Glomerular visceral epithelial cell (primary cell): ENCODE measurements at regions not wholly inside any gene's neighbourhood (a gene's known extent, or its start where the extent isn't known, plus 50 kb on each side); places are given as distances from the start of the nearest gene placed in this dataset.
"Not testable (repeated sequence)": the region's sequence is repeated elsewhere in the genome, so short reads cannot be mapped to it uniquely, and the experiment has no call there.

Experiments
- DNase-seq: peaks from one replicate; pipeline ENCODE4 v3.0.0-alpha.2; 2016; ENCODE audit errors: extremely low spot score

- no peak for DNase-seq
These were observed 592.0 kb downstream of the CHSY3 start for GRCh38 chr5:130496215-130496614.

DNA sequence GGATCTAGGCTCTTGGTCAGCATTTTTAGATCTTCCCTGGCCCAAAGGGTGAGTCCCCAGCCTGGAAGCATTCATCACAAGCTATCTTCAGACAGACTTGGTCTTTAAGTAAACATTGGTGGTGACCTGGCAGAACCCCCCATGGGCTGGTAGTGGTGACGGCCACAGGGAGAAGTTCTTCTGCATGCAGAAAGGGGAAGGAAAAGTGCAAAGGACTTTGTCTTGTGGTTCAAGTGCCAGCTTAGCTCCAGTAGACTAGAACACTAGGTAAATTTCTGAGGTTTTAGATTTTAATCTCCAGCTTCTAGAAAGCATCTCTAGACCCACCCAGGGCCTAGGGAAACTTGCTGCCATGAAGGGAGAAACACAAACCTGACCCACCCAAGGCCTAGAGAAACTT, 584.0 kb downstream of the CHSY3 start:
- no peak for DNase-seq

DNA sequence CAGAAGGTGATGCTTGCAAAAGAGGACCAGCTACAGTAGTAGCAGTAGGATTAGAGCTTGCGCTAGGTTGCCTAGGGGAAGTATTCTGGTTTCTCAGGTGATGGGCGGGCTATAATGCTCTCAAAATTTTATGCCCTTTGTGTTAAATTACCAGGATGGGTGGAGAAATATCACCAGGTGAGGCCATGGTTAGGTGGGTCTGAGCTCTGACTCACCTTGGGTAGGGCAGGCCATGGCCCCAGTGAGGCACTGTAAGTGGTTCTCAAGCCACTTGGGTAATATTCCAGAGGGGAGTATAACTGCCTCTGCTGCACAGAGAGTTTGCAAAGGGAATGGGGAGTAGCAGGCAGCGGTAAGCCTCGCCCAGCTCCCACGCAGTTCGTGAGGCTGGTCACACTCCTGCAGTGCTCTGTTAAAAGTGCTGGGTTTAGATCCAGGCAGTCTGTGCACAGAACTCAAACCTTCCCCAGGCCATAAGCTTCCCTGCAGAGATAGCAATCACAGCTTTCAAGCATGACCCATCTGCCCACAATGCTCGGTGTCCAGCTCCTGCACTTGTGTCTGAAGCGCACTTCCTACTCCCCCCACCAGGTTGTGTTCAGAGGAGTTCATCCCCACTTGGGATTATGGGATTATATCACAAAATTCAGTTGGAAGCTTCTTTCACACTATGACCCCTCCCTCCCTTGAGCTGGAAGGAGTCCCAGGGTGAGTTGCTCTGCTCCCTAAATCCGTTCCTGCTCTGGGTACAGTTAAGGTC, 575.0 kb downstream of the CHSY3 start:
- DNase-seq = no peak

- no peak for DNase-seq
These were observed 572.1 kb downstream of the CHSY3 start for GRCh38 chr5:130476325-130476724.

DNA sequence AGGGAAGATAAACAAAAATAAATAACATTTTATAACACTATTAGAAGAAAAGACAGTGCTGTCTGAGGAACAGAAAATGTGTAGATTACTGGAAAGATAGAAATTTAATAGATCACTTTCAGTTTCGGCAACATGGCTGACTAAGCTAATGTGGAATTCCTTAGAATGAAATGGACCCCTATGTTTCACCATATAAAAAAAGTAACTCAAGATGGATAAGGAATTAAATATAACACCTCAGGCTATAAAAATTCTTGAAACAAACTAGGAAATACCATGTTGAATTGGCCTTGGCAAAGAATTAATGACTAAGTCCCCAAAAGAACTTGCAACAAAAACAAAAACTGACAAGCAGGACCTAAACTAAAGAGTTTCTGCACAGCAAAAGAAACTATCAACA, 558.3 kb downstream of the CHSY3 start:
- no peak for DNase-seq

- no peak for DNase-seq
These were observed 550.9 kb downstream of the CHSY3 start for GRCh38 chr5:130455175-130455574.

GRCh38 chr5:130452744-130453143, 548.5 kb downstream of the CHSY3 start:
- no peak for DNase-seq

DNA sequence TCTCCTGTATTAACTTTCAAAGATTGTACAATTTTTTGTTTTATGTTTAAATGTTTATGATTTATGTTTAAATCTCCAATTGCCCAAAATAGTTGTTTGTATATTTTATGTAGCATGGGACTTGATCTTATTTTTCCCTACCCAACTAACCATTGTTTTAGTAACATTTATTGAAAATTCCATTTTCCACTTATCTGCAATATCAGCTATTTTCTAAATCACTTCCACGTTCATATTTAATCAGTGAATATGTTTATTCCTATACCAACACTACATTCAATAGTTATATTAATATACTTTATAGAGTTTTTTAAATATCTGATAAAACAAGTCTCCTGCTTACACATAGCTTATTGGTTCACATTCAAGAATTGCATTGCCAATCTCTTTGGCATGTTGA, 532.2 kb downstream of the CHSY3 start:
- DNase-seq = no peak

- no peak for DNase-seq
These were observed 523.1 kb downstream of the CHSY3 start for GRCh38 chr5:130427222-130427955.

- DNase-seq = no peak
These were observed 521.2 kb downstream of the CHSY3 start for GRCh38 chr5:130425424-130425823.

- no peak for DNase-seq
These were observed 520.1 kb downstream of the CHSY3 start for GRCh38 chr5:130424341-130424740.

GRCh38 chr5:130402906-130403305, 498.6 kb downstream of the CHSY3 start:
- no peak for DNase-seq

DNA sequence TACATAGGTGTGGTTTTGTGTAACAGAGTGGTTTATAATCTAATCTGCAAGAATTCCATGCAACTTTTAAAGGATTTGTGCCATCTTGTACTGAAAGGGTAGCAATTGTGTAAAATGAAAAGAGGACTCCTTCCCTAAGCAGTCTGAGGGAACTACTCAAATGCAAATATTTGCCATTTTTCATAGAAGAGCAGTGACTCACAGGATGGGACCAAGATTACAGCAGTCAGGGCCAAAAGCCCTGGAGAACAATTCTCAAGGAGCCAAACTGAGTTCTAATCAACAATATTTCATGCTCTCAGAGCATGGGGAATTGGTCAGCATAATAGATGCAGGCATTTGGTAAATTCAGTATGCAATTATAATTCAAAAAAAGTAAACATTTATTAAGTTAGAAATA, 495.8 kb downstream of the CHSY3 start:
- DNase-seq = peak; percentile 12

- DNase-seq = no peak
These were observed 494.6 kb downstream of the CHSY3 start for GRCh38 chr5:130398825-130399224.

- DNase-seq = not testable (repeated sequence)
These were observed 493.5 kb downstream of the CHSY3 start for GRCh38 chr5:130397727-130398126.

GRCh38 chr5:130397132-130397531, 492.9 kb downstream of the CHSY3 start:
- no peak for DNase-seq

DNA sequence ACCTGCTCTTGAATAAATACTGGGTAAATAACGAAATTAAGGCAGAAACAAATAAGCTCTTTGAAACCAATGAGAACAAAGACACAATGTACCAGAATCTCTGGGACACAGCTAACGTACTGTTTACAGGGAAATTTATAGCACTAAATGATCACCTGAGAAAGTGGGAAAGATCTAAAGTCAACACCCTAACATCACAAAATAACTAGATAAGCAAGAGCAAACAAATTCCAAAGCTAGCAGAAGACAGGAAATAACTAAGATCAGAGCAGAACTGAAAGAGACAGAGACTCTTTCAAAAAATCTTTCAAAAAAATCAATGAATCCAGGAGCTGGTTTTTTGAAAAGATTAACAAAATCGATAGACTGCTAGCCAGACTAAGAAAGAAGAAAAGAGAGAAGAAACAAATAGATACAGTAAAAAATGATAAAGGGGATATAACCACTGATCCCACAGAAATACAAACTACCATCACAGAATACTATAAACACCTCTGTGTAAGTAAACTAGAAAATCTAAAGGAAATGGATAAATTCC, 487.5 kb downstream of the CHSY3 start:
- DNase-seq = not testable (repeated sequence)

GRCh38 chr5:130386155-130386554, 481.9 kb downstream of the CHSY3 start:
- DNase-seq = no peak

DNA sequence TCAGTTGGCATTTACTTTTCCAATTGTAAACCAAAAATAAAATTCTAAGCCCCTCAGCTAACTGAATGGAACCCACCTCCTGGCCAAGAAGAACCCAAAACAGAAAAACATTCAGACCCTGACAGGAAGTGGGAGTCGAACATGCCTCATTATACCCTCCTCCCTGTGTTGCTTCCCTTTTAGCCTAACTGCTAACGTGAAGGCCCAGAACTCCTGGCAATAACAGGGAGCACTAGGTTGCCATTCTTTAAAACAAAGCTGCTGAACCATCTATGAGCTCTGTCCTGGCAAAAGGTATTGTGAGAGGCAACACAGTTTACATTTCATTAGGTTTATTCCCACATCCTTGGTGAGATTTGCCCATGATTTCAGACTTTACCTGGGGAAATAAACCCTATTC, 481.4 kb downstream of the CHSY3 start:
- no peak for DNase-seq

DNA sequence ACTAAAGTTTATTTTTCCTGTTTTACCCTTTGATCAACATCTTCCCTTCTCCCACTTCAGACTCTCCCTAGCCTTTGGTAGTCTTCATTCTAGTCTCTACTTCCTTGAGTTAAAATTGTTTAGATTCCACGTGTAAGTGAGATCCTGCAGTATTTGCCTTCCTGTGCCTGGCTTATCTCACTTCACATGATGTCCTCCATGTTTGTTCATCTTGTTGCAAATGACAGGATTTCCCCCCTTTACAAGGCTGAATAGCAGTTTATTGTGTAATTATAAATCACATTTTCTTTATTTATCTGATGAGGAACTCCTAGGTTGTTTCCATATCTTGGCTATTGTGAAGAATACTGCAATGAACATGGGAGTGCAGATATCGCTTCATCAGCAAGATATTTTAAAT, 461.7 kb downstream of the CHSY3 start:
- no peak for DNase-seq

- no peak for DNase-seq
These were observed 445.9 kb downstream of the CHSY3 start for GRCh38 chr5:130350131-130350530.

DNA sequence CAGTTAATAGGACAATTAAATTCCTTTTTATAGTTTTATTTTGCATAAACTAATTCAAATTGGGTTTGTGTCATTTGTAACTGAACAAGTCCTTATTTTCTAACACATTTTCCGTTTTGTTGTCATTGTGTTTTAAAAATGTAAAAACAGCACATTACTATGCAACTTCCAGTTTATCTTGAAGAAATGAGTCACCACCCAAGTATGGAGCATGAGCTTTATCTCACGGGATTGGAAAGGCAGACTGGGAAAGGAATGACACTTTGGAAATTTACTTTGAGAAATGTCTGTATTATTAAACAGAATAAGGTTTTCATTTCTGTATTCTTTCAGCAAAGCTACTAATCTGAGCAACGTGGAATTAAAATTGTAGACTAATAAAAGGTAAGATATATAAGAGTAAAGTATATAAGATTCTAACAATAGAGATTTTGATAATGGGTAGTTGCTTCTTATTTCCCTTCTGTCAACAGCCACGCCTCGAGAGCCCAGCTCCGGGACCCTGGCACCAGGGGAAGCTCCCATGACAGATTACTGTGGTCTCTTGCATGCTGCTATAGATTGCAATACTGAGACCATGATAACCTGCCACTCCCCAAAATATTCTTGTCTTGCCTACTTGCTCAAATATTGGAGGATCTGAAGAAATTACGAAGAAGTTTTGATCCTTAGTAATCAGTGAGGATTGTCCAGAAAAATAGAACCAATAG, 433.1 kb downstream of the CHSY3 start:
- peak; percentile 38 for DNase-seq
